Mucosa of descending colon (tissue), 3 donors: ENCODE measurements at regions not wholly inside any gene's neighbourhood (a gene's known extent, or its start where the extent isn't known, plus 50 kb on each side); places are given as distances from the start of the nearest gene placed in this dataset.

ENCODE experiments used
- ATAC-seq: fragments of 200-7000 bp; cut with Tn5 transposase; one replicate; pipeline ENCODE4 v1.9.1; 2020; ENCODE audit warnings: mild to moderate bottlenecking, moderate library complexity
- DNase-seq, 3 donors: peaks; one replicate each; pipeline ENCODE4 v3.0.0-alpha.2; 2020
- H3K36me3 ChIP-seq: fragments of 200-600 bp; one replicate; pipeline ENCODE4 v1.8.0; 2021; ENCODE audit warnings: low read depth, mild to moderate bottlenecking
- H3K4me1 ChIP-seq: fragments of 200-600 bp; one replicate; pipeline ENCODE4 v1.8.0; 2021; ENCODE audit warnings: low read depth, mild to moderate bottlenecking
- H3K4me3 ChIP-seq: fragments of 200-600 bp; one replicate; pipeline ENCODE4 v1.8.0; 2021; ENCODE audit warnings: mild to moderate bottlenecking
- H3K9me3 ChIP-seq: fragments of 200-600 bp; one replicate; pipeline ENCODE4 v1.8.0; 2021; ENCODE audit warnings: mild to moderate bottlenecking
- CTCF ChIP-seq: fragments of 200-600 bp; IDR thresholded peaks from one replicate; pipeline ENCODE4 v1.8.0; 2022; ENCODE audit warnings: antibody characterized with exemption, mild to moderate bottlenecking
- intact Hi-C, 2 donors: fragments of 100-400 bp; cut with DNase I in 1 of 2; cut with micrococcal nuclease in 1 of 2; formaldehyde crosslinking; loops; one replicate each; pipeline versions ENCODE4 v1.11.0 to v1.11.1; 2022; cut with DNase I, micrococcal nuclease
- donor health status: DM: no; HTN: no; CAD: no; lungs with moderate emphysema.
- donor health status: DM: no; HTN: no; CAD: no.
- donor health status: DM: no; HTN: yes; CAD: no.

- no peaks in the 10 kb centered on the region for H3K9me3 ChIP-seq
- H3K4me1 ChIP-seq = no peaks in the 10 kb centered on the region
- no peak for TF ChIP-seq CTCF
- H3K4me3 ChIP-seq = no peak overlapping the region
- H3K36me3 ChIP-seq = no peaks in the 10 kb centered on the region
- peak; percentile 46 for ATAC-seq
- peak in 1 of 3 donors; percentile 9 for DNase-seq
- intact Hi-C loops = no loop called here
Observed at GRCh38 chr13:21932578-21932977, 261.7 kb downstream of the FGF9 start.

- ATAC-seq = peak; percentile 81
- no peak for TF ChIP-seq CTCF
- intact Hi-C loops = no loop called here
- no peaks in the 10 kb centered on the region for H3K9me3 ChIP-seq
- no peaks in the 10 kb centered on the region for H3K36me3 ChIP-seq
- peak in 1 of 3 donors; percentile 7 for DNase-seq
- no peak overlapping the region for H3K4me3 ChIP-seq
- H3K4me1 ChIP-seq = no peaks in the 10 kb centered on the region
Observed at GRCh38 chr13:21932996-21933395, 262.1 kb downstream of the FGF9 start.

DNA sequence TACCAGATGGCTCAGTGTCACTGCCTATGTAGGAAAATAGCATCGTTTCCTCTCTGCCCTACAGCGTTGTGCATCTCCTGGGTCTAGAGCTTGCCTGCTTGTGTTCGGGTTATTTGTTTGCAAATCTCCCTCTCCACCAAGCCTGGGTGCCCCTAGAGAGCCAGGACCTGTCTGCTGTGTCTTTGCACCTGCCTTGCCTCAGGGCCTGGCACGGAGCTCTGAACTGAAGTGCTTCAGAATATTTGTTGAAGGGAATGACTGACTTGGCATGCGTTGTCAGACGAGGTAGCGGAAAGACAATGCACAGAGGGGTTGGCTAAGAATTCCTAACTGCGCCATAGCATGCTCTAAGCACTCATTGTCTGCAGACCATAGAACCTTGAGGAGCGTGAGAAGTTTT, 263.4 kb downstream of the FGF9 start:
- no peak for TF ChIP-seq CTCF
- DNase-seq (no peak), ATAC-seq (no peak)
- Histone ChIP-seq H3K4me3 (no peak overlapping the region), H3K36me3 (no peaks in the 10 kb centered on the region), H3K9me3 (no peaks in the 10 kb centered on the region), H3K4me1 (no peaks in the 10 kb centered on the region)
- intact Hi-C loops = no loop called here

- Histone ChIP-seq H3K36me3 (no peaks in the 10 kb centered on the region), H3K9me3 (no peaks in the 10 kb centered on the region), H3K4me3 (no peak overlapping the region), H3K4me1 (no peaks in the 10 kb centered on the region)
- intact Hi-C loops = no loop called here
- DNase-seq = no peak
- no peak for ATAC-seq
- TF ChIP-seq CTCF = no peak
Observed at GRCh38 chr13:21936674-21937073, 265.8 kb downstream of the FGF9 start.

DNA sequence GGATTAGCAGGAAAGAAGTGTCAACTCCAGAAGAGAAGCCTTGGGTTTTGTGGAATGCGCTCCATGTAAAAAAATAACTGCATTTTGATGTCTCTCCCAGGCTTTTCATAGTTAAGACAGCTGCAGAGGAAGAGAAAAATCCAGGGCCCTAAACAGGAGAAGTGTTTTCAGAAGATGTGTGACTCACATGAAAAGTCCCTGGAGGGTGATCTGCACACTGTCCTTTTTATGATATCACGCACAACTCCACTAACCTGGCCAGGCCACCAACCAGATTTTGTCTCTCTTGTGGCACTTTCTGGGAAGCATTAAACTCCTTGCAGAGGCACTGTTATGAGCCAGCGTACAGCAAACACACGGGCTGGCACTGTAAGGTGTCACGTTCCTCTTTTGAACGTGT, 267.3 kb downstream of the FGF9 start:
- no peaks in the 10 kb centered on the region for H3K36me3 ChIP-seq
- ATAC-seq (no peak), DNase-seq (no peak)
- H3K4me1 ChIP-seq = no peaks in the 10 kb centered on the region
- H3K4me3 ChIP-seq = no peak overlapping the region
- no peak for TF ChIP-seq CTCF
- intact Hi-C loops = no loop called here
- no peaks in the 10 kb centered on the region for H3K9me3 ChIP-seq

DNA sequence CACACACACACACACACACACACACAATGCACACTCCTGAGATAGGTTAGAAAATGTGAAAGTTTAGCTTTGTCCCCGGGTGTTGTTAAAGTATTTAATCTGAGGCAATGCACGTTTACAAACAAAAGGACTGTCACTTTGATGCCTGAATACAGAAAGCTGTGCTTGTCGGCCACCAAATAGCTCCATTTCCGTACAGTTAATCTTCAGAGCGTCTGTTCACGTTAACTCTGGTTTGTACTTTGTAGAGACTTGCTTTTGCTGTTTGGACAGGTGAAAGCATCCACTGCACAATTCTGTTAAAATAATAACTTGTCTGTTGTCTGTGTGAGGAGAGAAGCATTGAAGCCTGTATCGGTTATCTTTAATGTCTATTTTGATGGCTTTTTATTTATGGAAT, 267.8 kb downstream of the FGF9 start:
- ATAC-seq (no peak), DNase-seq (no peak)
- H3K4me1 ChIP-seq = no peaks in the 10 kb centered on the region
- H3K9me3 ChIP-seq = no peaks in the 10 kb centered on the region
- H3K4me3 ChIP-seq = no peak overlapping the region
- intact Hi-C loops = no loop called here
- H3K36me3 ChIP-seq = no peaks in the 10 kb centered on the region
- TF ChIP-seq CTCF = no peak
